Globus pallidus (tissue), 1 donor: ENCODE measurements at regions not wholly inside any gene's neighbourhood (a gene's known extent, or its start where the extent isn't known, plus 50 kb on each side); places are given as distances from the start of the nearest gene placed in this dataset.
"Not testable (repeated sequence)": the region's sequence is repeated elsewhere in the genome, so short reads cannot be mapped to it uniquely, and the experiment has no call there.

Experiments
- DNase-seq: peaks from one replicate; pipeline ENCODE4 v3.0.0-alpha.2; 2015; ENCODE audit warnings: low spot score

GRCh38 chr1:112818990-112819689 lies 104.0 kb upstream of the PPM1J start:
- peak; percentile 41 for DNase-seq

GRCh38 chr1:112817555-112818373 lies 102.6 kb upstream of the PPM1J start:
- DNase-seq, result no peak

DNA sequence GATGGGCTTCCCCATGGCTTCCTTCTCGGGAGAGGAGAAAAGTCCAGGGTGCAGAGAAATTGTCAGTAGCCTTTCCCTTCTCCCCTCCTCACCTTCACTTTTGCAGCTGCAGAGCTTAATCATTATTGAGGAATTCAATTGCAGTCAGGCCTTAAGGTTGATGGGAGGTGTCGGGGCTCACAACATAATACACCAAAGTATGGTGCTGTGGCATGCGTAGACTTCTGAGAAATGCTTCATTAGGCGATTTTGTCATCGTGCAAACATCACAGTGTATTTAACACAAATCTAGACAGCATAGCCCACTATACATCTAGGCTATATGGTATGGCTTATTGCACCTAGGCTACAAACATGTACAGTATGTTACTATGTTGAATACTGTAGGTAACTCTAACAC lies 100.2 kb upstream of the PPM1J start:
- DNase-seq, result no peak

DNA sequence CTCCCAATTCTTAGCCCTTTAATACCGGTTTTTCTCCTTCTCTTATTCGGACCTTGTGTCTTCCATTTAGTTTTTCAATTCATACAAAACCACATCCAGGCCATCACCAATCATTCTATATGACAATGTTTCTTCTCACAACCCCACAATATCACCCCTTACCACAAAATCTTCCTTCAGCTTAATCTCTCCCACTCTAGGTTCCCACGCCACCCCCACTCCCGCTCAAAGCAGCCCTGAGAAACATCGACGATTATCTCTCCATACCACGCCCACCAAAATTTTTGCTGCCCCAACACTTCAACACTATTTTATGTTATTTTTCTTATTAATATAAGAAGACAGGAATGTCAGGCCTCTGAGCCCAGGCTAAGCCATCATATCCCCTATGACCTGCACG lies 99.5 kb upstream of the PPM1J start:
- DNase-seq, result not testable (repeated sequence)

DNA sequence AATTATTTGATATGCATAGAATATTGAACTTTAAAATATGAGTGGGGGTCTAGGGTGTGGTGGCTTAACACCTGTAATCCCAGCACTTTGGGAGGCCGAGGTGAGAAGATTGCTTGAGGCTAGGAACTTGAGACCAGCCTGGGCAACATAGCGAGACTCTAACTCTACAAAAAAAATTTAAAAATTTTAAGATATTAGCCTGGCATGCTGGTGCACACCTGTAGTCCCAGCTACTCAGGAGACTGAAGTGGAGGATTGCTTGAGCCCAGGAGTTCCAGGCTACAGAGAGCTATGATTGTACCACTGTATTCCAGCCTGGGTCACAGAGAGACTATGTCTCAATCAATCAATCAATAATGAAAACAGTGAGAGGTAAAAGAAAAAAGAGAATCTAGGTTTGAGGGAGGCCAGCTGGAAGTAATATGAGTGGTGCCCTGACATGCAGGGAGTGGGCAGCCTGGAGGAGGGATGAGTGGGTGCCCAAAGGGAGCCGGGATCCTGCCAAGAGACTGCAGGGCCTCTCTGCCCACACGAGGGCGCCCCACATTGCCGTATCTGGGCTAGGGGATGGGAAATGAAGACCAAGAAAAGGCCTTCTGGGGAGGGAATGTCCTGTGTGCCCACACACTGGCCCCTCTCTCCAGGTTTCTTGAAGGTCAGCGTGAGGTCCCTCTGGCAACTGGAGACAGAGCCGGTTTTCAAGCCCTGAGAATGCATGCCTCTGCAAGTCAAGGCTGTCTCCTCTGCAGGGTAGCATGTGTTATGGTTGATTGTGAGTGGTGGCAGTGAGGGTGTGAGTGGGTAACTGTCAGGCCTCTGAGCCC lies 93.9 kb upstream of the PPM1J start:
- peak; percentile 66 for DNase-seq

GRCh38 chr1:112807999-112808398 lies 92.9 kb upstream of the PPM1J start:
- DNase-seq, result no peak

- no peak for DNase-seq
Observed at GRCh38 chr1:112807117-112807516, 92.0 kb upstream of the PPM1J start.

GRCh38 chr1:112806090-112806642 lies 91.0 kb upstream of the PPM1J start:
- no peak for DNase-seq

- no peak for DNase-seq
Observed at GRCh38 chr1:112805155-112805853, 90.2 kb upstream of the PPM1J start.

DNA sequence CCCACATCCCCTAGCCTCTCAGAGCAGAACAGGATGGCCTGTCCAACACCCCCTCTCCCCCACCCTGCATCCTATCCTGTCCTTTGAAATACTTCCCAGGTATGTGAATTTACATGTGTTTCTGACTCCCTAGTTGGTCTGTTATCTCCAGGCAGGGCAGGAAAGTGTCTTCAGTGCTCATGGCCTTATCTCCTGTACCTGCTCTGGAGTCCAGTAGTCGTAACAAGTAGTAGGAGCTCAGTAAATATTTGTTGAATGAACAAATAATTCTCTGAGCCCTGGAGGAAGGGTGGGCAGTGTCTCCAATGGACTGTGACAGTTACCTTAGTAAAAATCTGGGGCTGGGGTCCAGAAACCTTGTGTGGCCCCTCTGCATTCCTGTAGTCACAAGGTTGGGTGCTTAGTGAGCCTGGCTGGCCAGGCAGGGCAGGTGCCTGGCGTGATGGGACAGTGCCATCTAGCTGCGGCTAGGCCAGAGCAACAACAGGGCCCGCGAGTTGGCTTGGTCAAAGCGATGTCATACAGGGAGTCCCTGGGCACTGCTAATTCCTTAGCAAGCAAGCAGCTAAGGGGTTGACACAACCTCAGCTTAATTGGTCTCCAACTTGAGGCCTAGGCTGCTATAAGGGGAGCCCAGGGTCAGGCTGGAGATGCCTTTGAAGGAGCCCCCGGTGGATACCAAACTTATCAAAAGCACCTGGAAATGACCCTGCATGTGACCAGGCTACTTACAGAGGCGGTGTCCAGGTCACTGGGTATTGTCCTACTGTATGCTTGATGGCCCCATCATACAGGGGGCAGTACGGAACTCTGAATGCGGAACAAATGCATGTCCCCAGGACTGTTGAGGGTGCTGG lies 89.0 kb upstream of the PPM1J start:
- DNase-seq, result peak; percentile 76

GRCh38 chr1:112800289-112800688 lies 85.2 kb upstream of the PPM1J start:
- DNase-seq, result no peak

GRCh38 chr1:112798292-112798691 lies 83.2 kb upstream of the PPM1J start:
- DNase-seq, result no peak

GRCh38 chr1:112797224-112797623 lies 82.1 kb upstream of the PPM1J start:
- DNase-seq, result no peak

- no peak for DNase-seq
Observed at GRCh38 chr1:112794654-112795239, 79.6 kb upstream of the PPM1J start.

- no peak for DNase-seq
Observed at GRCh38 chr1:112793631-112794565, 78.8 kb upstream of the PPM1J start.

DNA sequence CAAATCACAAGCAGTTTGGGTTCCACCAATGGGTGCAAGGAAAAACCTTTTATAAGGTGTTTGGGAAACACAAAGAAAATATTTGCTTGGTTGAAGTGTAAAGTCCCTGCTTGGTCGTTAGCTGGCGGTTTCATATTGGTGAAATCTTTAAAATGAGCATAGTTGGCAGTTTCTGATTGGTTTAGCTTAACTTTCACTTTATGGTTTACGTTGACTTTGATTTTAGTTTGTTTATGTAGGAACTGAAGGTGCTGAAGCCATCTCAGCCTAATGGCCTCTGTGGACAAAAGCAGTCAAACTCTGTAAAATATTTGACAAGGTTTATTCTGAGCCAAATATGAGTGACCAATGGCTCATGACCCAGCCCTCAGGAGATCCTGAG lies 76.6 kb upstream of the PPM1J start:
- no peak for DNase-seq

DNA sequence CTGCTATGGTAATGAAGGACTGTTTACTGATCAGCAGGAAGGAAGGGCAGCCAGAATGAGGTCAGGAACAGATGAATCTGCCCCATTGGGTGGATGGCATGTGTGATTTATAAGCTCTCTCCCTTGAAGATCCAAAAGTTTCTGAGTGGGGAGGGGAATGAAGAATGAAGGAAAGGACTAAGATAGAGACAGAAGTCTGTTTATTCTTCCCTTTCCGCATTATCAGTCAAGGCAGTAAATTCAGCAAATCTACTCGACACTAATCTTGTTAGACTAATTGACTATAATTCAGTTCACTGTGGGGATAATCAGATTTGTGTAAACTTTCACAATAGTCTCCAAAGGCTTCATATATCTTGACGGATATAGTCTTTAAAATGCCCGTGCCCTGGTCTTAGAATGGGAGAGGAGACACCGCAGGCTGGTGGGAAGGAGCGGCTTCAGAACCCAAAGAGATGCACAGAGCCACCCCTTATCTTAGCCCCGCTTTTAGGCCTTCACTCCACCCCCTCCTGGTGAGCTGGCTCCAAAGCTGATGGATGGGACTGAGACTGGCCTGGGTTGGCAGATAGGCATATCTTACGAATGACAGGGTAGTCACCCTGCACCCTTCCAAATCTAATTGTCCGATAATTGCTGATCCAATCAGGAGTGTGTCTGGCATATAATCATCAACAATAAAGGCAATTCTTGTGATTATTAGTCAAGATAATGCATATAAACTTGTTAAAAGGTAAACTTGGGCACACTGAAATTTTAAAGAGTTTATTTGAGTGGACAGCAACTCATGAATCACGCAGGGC lies 76.0 kb upstream of the PPM1J start:
- no peak for DNase-seq

- DNase-seq, result no peak
Observed at GRCh38 chr1:112788561-112788960, 73.4 kb upstream of the PPM1J start.
